ENCODE measurements at regions not wholly inside any gene's neighbourhood (a gene's known extent, or its start where the extent isn't known, plus 50 kb on each side); places are given as distances from the start of the nearest gene placed in this dataset.
A peak's percentile ranks its signal among the peaks of the same experiment; 100 is the strongest.

DNA sequence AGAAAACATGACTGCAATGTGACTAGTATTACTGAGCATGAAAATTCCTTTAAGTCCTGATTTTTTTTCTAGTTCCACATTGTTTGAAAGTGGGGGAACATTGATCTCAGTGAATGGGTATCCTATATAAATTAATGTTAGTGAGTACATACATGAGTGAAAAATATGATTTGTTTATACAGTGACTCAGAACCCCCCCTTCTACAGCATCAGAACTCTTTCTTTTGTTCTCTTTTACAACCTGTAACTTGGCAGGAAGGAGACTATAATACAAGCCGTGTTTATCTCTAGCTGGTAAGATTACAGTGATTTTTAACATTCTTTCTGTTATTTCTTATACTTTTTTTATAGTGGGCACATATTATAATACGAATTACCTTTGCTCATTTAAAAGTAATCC, 384.7 kb downstream of the PDCD6IP start:
- ATAC-seq, result no peak
- Mint-ChIP-seq H3K4me3 (no peak overlapping the region), H3K9me3 (no peaks in the 10 kb centered on the region), H3K4me1 (peaks cover 16% of the 10 kb centered on the region), H3K36me3 (no peaks in the 10 kb centered on the region), H3K27ac (no peak overlapping the region), H3K27me3 (no peaks in the 10 kb centered on the region)

DNA sequence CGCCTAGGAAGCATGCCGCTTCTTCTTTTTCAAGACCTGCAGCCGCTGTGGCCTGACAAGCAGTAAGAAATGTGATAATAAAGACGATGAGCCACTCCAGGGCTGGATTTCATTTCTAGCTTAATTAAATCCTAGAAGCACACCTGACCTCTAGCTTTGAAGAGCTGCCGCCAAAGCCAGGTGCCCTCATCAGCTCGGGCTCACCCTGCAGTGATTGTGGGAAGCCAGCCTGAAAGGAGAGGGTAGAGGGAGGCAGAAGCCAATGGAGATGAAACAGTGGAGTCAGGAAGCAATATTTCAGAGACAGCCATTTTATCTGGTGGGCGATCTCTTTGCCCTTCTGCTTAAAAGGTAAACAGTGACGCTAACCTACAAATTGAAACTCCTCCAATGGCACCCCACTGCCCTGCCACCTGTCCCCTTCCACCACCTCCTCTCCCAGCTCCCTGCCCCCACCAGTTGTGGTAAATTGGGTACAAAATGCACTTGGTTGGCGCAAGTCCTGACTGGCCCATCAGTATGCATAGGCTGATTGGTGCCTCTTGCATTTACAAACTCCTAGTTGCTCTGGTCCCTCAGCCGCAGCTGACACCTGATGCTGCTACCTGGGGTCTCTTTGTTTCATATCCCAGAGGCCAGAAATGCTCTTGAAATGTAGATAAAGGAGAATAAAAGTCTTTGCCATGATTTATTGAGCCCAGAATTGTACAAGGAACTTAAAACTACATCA, 385.3 kb downstream of the PDCD6IP start:
- no peaks in the 10 kb centered on the region for H3K9me3 Mint-ChIP-seq
- no peaks in the 10 kb centered on the region for H3K36me3 Mint-ChIP-seq
- H3K27ac Mint-ChIP-seq, result no peak overlapping the region
- no peaks in the 10 kb centered on the region for H3K27me3 Mint-ChIP-seq
- H3K4me3 Mint-ChIP-seq, result no peak overlapping the region
- no peak for ATAC-seq
- peaks cover 16% of the 10 kb centered on the region for H3K4me1 Mint-ChIP-seq

DNA sequence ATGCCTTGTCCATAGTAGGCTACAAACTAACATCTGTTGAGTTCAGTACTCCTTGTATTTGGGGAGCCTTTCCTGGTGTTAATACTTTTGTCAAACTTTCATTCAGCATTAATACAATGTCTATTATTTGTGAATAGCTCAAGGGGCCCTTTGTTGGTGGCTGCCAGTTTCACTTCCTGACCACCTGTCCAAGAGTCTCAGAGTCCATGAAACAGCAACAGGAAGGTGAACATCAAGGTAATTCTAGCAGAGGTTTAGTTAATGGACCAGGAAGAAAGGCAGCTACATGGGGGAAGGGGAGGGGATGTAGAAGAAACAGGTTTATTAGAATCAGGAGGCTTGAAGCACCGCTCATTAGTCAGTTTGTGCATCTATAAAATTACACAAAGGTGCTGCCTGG, 386.9 kb downstream of the PDCD6IP start:
- Mint-ChIP-seq H3K9me3 (no peaks in the 10 kb centered on the region), H3K4me1 (peaks cover 16% of the 10 kb centered on the region), H3K27ac (no peak overlapping the region), H3K27me3 (no peaks in the 10 kb centered on the region), H3K36me3 (no peaks in the 10 kb centered on the region), H3K4me3 (no peak overlapping the region)
- no peak for ATAC-seq

GRCh38 chr3:34189133-34189532, 390.7 kb downstream of the PDCD6IP start:
- ATAC-seq, result no peak
- no peaks in the 10 kb centered on the region for H3K27me3 Mint-ChIP-seq
- peaks cover 16% of the 10 kb centered on the region for H3K4me1 Mint-ChIP-seq
- no peaks in the 10 kb centered on the region for H3K36me3 Mint-ChIP-seq
- H3K9me3 Mint-ChIP-seq, result no peaks in the 10 kb centered on the region
- H3K27ac Mint-ChIP-seq, result no peak overlapping the region
- no peak overlapping the region for H3K4me3 Mint-ChIP-seq

GRCh38 chr3:34196914-34197313, 398.5 kb downstream of the PDCD6IP start:
- no peak for ATAC-seq
- H3K4me3 Mint-ChIP-seq, result no peak overlapping the region
- no peaks in the 10 kb centered on the region for H3K9me3 Mint-ChIP-seq
- H3K27me3 Mint-ChIP-seq, result no peaks in the 10 kb centered on the region
- peak overlapping the region; percentile 39 for H3K27ac Mint-ChIP-seq
- no peaks in the 10 kb centered on the region for H3K36me3 Mint-ChIP-seq
- H3K4me1 Mint-ChIP-seq, result peaks cover 34% of the 10 kb centered on the region

DNA sequence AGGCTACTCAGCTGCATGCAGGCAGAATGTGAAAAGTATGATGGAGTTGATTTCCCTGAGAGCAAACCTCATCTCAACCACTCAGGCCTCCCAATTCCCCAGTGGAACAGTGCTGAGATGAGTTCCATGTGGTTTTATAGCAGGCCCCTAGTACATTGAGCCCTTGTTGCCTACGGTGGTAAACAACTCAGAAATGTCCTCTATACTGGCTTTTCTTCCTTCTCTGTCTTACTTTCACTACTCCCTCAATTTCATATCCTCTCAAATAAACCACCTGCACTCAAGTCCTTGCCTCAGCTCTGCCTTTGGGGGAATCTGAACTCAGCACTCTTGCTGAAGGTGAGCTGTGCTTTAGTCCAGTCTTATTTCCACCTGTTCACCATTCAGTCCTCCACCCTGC, 399.9 kb downstream of the PDCD6IP start:
- ATAC-seq, result peak; percentile 67
- peaks cover 45% of the 10 kb centered on the region for H3K4me1 Mint-ChIP-seq
- H3K27me3 Mint-ChIP-seq, result no peaks in the 10 kb centered on the region
- H3K9me3 Mint-ChIP-seq, result no peaks in the 10 kb centered on the region
- no peaks in the 10 kb centered on the region for H3K36me3 Mint-ChIP-seq
- H3K27ac Mint-ChIP-seq, result peak overlapping the region; percentile 87
- H3K4me3 Mint-ChIP-seq, result no peak overlapping the region

DNA sequence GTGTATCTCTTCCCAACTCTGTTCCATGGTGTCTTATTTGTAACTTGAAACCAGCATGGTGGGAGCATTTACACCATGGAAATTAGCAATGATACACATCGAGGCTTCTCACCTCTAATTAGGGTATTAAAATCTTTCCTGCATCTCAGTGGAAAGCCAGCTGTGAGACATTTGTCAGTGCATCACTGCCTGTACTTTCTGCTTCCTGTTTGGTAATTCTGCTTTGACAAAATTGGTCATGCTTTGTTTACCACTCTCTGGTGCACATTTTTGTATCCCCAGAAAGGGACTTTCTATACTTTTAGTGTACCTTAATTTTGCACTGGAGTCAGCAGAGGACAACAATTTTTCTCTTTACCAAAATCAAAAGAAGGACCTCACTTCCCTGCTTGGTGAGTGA, 402.1 kb downstream of the PDCD6IP start:
- peak; percentile 89 for ATAC-seq

GRCh38 chr3:34202975-34203374, 404.5 kb downstream of the PDCD6IP start:
- H3K4me1 Mint-ChIP-seq, result peaks cover 57% of the 10 kb centered on the region
- peak overlapping the region; percentile 26 for H3K27ac Mint-ChIP-seq
- H3K36me3 Mint-ChIP-seq, result no peaks in the 10 kb centered on the region
- no peak overlapping the region for H3K4me3 Mint-ChIP-seq
- no peak for ATAC-seq
- no peaks in the 10 kb centered on the region for H3K27me3 Mint-ChIP-seq
- H3K9me3 Mint-ChIP-seq, result no peaks in the 10 kb centered on the region

More for the DNA sequence above, 402.1 kb downstream of the PDCD6IP start:
- H3K4me3 Mint-ChIP-seq, result peak overlapping the region; percentile 8
- H3K27ac Mint-ChIP-seq, result peak overlapping the region; percentile 87
- H3K4me1 Mint-ChIP-seq, result peaks cover 58% of the 10 kb centered on the region
- H3K9me3 Mint-ChIP-seq, result no peaks in the 10 kb centered on the region
- H3K27me3 Mint-ChIP-seq, result no peaks in the 10 kb centered on the region
- H3K36me3 Mint-ChIP-seq, result no peaks in the 10 kb centered on the region

- no peaks in the 10 kb centered on the region for H3K36me3 Mint-ChIP-seq
- ATAC-seq, result no peak
- peaks cover 53% of the 10 kb centered on the region for H3K4me1 Mint-ChIP-seq
- H3K4me3 Mint-ChIP-seq, result no peak overlapping the region
- H3K9me3 Mint-ChIP-seq, result no peaks in the 10 kb centered on the region
- H3K27ac Mint-ChIP-seq, result peak overlapping the region; percentile 26
- no peaks in the 10 kb centered on the region for H3K27me3 Mint-ChIP-seq
Measured at GRCh38 chr3:34203386-34203785, 405.0 kb downstream of the PDCD6IP start.

GRCh38 chr3:34207002-34207401, 408.6 kb downstream of the PDCD6IP start:
- Mint-ChIP-seq H3K4me3 (no peak overlapping the region), H3K27me3 (no peaks in the 10 kb centered on the region), H3K4me1 (peaks cover 23% of the 10 kb centered on the region), H3K27ac (no peak overlapping the region), H3K9me3 (no peaks in the 10 kb centered on the region), H3K36me3 (no peaks in the 10 kb centered on the region)
- ATAC-seq, result no peak

DNA sequence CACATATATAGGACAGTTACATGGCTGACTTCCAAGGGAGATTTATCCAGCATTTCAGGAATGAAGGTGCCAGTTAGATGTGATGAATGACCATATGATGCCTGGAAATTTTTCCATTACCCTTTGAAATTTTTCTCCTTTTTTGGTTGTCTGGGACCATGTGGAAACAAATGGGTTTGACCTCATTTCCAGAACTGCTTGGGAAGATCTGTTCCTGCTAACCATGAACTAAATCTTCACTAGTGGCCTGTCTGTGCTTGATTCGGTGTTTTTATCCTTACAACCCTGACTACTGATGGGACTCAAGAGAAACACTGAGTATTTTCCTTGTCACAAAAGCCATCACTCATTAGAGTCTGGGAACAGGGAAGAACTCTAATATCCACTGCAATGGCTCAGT, 409.4 kb downstream of the PDCD6IP start:
- no peaks in the 10 kb centered on the region for H3K36me3 Mint-ChIP-seq
- no peak for ATAC-seq
- no peak overlapping the region for H3K4me3 Mint-ChIP-seq

GRCh38 chr3:34212175-34212574, 413.7 kb downstream of the PDCD6IP start:
- H3K4me1 Mint-ChIP-seq, result peaks cover 20% of the 10 kb centered on the region
- H3K27ac Mint-ChIP-seq, result peak overlapping the region; percentile 54
- H3K4me3 Mint-ChIP-seq, result no peak overlapping the region
- no peaks in the 10 kb centered on the region for H3K36me3 Mint-ChIP-seq
- ATAC-seq, result no peak
- H3K27me3 Mint-ChIP-seq, result no peaks in the 10 kb centered on the region
- H3K9me3 Mint-ChIP-seq, result no peaks in the 10 kb centered on the region

More for the DNA sequence above, 409.4 kb downstream of the PDCD6IP start:
- peaks cover 23% of the 10 kb centered on the region for H3K4me1 Mint-ChIP-seq
- no peaks in the 10 kb centered on the region for H3K9me3 Mint-ChIP-seq
- H3K27ac Mint-ChIP-seq, result no peak overlapping the region
- H3K27me3 Mint-ChIP-seq, result no peaks in the 10 kb centered on the region

GRCh38 chr3:34212656-34213055, 414.2 kb downstream of the PDCD6IP start:
- H3K4me1 Mint-ChIP-seq, result peaks cover 21% of the 10 kb centered on the region
- no peaks in the 10 kb centered on the region for H3K27me3 Mint-ChIP-seq
- H3K9me3 Mint-ChIP-seq, result no peaks in the 10 kb centered on the region
- no peak overlapping the region for H3K4me3 Mint-ChIP-seq
- ATAC-seq, result no peak
- peak overlapping the region; percentile 54 for H3K27ac Mint-ChIP-seq
- no peaks in the 10 kb centered on the region for H3K36me3 Mint-ChIP-seq

GRCh38 chr3:34213478-34213877, 415.0 kb downstream of the PDCD6IP start:
- Mint-ChIP-seq H3K27me3 (no peaks in the 10 kb centered on the region), H3K9me3 (no peaks in the 10 kb centered on the region), H3K27ac (no peak overlapping the region), H3K4me1 (peaks cover 25% of the 10 kb centered on the region), H3K36me3 (no peaks in the 10 kb centered on the region), H3K4me3 (no peak overlapping the region)
- ATAC-seq, result no peak

DNA sequence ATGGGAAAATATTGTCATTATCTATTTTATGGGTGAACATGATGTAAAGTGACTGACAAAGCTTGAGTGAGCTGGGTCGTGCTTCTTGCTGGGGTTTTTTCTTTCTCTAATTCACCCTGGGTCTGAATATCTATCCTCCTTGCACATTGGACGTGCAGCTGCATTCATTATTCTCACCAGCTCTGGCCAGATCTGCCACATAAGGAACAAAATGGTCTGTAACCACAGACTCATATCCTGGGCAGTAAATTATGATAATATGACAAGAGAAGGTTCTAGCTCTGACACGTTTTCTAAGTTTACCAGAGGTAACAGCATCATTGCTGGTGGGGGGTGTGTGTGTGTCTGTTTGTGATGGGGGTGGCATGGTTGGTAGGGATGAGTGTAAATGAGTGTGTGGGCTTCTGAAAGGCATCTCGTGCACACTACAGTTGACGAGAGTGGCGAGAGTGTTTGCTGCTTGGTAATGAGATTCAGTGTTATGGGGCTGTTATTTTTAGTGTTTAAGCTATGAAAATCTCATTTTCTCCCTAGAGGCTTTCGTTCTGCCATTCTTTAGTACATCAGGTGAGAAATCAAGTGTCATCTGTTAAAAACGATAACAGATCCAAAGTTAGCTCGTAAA, 418.4 kb downstream of the PDCD6IP start:
- Mint-ChIP-seq H3K9me3 (no peaks in the 10 kb centered on the region), H3K4me1 (peaks cover 34% of the 10 kb centered on the region), H3K27ac (no peak overlapping the region), H3K4me3 (peak overlapping the region; percentile 4), H3K36me3 (no peaks in the 10 kb centered on the region), H3K27me3 (no peaks in the 10 kb centered on the region)
- no peak for ATAC-seq

DNA sequence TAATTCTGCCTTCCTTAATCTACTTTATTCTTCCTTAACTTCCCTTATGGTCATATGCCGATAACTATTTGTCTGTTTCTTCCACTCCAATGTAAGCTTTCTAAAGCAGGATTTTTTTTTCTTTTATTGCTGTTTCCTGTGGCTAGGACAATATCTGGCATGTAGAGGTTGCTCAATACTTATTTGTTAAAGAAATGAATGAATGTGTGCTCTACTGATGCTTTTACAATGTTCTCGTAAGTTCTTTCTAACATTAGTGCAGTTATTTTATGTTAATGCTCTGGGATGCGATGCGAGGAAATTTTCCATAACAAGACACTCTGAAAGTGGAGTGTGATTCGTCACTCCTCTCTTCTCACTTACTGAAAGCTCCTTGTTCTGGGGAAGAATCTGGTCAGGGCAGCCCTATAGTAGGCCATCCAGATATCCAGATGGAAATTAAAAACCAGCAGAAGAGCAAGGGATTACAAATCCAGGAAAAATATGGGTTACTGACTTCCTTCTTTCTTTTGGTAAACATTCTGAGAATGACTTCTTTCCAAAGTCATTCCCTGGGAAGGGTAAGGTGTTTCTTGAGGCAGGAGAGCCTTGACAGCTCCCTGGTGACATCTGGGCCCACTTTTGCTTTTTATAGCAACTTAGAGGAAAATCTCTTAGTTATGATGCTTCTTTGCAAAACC, 420.4 kb downstream of the PDCD6IP start:
- Mint-ChIP-seq H3K4me3 (no peak overlapping the region), H3K9me3 (no peaks in the 10 kb centered on the region), H3K4me1 (peaks cover 25% of the 10 kb centered on the region), H3K27ac (no peak overlapping the region), H3K36me3 (no peaks in the 10 kb centered on the region), H3K27me3 (no peaks in the 10 kb centered on the region)
- ATAC-seq, result no peak
